ENCODE measurements at regions not wholly inside any gene's neighbourhood (a gene's known extent, or its start where the extent isn't known, plus 50 kb on each side); places are given as distances from the start of the nearest gene placed in this dataset.
"Not testable (repeated sequence)": the region's sequence is repeated elsewhere in the genome, so short reads cannot be mapped to it uniquely, and the experiment has no call there.

GRCh38 chr3:16770021-16770420, 114.7 kb upstream of the PLCL2 start:
- no peak for DNase-seq

- DNase-seq: no peak
These were observed 114.0 kb upstream of the PLCL2 start for GRCh38 chr3:16770792-16771191.

- not testable (repeated sequence) for DNase-seq
These were observed 111.2 kb upstream of the PLCL2 start for GRCh38 chr3:16773594-16773993.

GRCh38 chr3:16774536-16774935, 110.2 kb upstream of the PLCL2 start:
- not testable (repeated sequence) for DNase-seq

- no peak for DNase-seq
These were observed 99.8 kb upstream of the PLCL2 start for GRCh38 chr3:16784973-16785372.

- no peak for DNase-seq
These were observed 99.3 kb upstream of the PLCL2 start for GRCh38 chr3:16785465-16785864.

GRCh38 chr3:16788440-16789056, 96.2 kb upstream of the PLCL2 start:
- no peak for DNase-seq

GRCh38 chr3:16789344-16790120, 95.2 kb upstream of the PLCL2 start:
- no peak for DNase-seq

- no peak for DNase-seq
These were observed 94.0 kb upstream of the PLCL2 start for GRCh38 chr3:16790432-16791400.

- DNase-seq: no peak
These were observed 91.4 kb upstream of the PLCL2 start for GRCh38 chr3:16793321-16793720.

GRCh38 chr3:16794257-16794656, 90.5 kb upstream of the PLCL2 start:
- no peak for DNase-seq

- DNase-seq: no peak
These were observed 89.2 kb upstream of the PLCL2 start for GRCh38 chr3:16795581-16795980.

GRCh38 chr3:16797831-16798230, 86.9 kb upstream of the PLCL2 start:
- DNase-seq: no peak

- no peak for DNase-seq
These were observed 86.0 kb upstream of the PLCL2 start for GRCh38 chr3:16798738-16799137.

GRCh38 chr3:16800361-16800760, 84.4 kb upstream of the PLCL2 start:
- no peak for DNase-seq

- DNase-seq: no peak
These were observed 83.5 kb upstream of the PLCL2 start for GRCh38 chr3:16801223-16801622.

GRCh38 chr3:16801698-16802097, 83.1 kb upstream of the PLCL2 start:
- peak; percentile 88 for DNase-seq

- no peak for DNase-seq
These were observed 82.4 kb upstream of the PLCL2 start for GRCh38 chr3:16802389-16802788.

GRCh38 chr3:16803019-16803418, 81.7 kb upstream of the PLCL2 start:
- DNase-seq: peak; percentile 50

- no peak for DNase-seq
These were observed 77.4 kb upstream of the PLCL2 start for GRCh38 chr3:16807391-16807790.

- no peak for DNase-seq
These were observed 76.2 kb upstream of the PLCL2 start for GRCh38 chr3:16808393-16809107.

GRCh38 chr3:16809482-16809881, 75.3 kb upstream of the PLCL2 start:
- no peak for DNase-seq

- DNase-seq: no peak
These were observed 74.8 kb upstream of the PLCL2 start for GRCh38 chr3:16809993-16810392.

Data from NCI-H1694 (cell line).